HG03571 (cell line): ENCODE measurements at regions not wholly inside any gene's neighbourhood (a gene's known extent, or its start where the extent isn't known, plus 50 kb on each side); places are given as distances from the start of the nearest gene placed in this dataset.
"Not testable (repeated sequence)": the region's sequence is repeated elsewhere in the genome, so short reads cannot be mapped to it uniquely, and the experiment has no call there.

Experiments used
- ATAC-seq: cut with Tn5 transposase; IDR thresholded peaks from one replicate; pipeline ENCODE4 v1.9.1; 2021; ENCODE audit not compliant: unreplicated experiment

GRCh38 chr10:33485276-33485675, 150.8 kb upstream of the NRP1 start:
- no peak for ATAC-seq

GRCh38 chr10:33484787-33485186, 150.3 kb upstream of the NRP1 start:
- ATAC-seq, result no peak

GRCh38 chr10:33483816-33484190, 149.3 kb upstream of the NRP1 start:
- ATAC-seq, result no peak

- no peak for ATAC-seq
Measured at GRCh38 chr10:33483124-33483815, 148.8 kb upstream of the NRP1 start.

- ATAC-seq, result no peak
Measured at GRCh38 chr10:33482486-33482885, 148.0 kb upstream of the NRP1 start.

GRCh38 chr10:33481184-33481583, 146.7 kb upstream of the NRP1 start:
- no peak for ATAC-seq

- ATAC-seq, result not testable (repeated sequence)
Measured at GRCh38 chr10:33480417-33480816, 145.9 kb upstream of the NRP1 start.

- ATAC-seq, result no peak
Measured at GRCh38 chr10:33478675-33479125, 144.2 kb upstream of the NRP1 start.

- ATAC-seq, result no peak
Measured at GRCh38 chr10:33478089-33478674, 143.7 kb upstream of the NRP1 start.

GRCh38 chr10:33477291-33478088, 143.0 kb upstream of the NRP1 start:
- ATAC-seq, result no peak

GRCh38 chr10:33476757-33477273, 142.3 kb upstream of the NRP1 start:
- ATAC-seq, result no peak

- ATAC-seq, result no peak
Measured at GRCh38 chr10:33473688-33474087, 139.2 kb upstream of the NRP1 start.

- ATAC-seq, result not testable (repeated sequence)
Measured at GRCh38 chr10:33468006-33468405, 133.5 kb upstream of the NRP1 start.

- ATAC-seq, result no peak
Measured at GRCh38 chr10:33465747-33466146, 131.3 kb upstream of the NRP1 start.

GRCh38 chr10:33463011-33463410, 128.5 kb upstream of the NRP1 start:
- no peak for ATAC-seq

- no peak for ATAC-seq
Measured at GRCh38 chr10:33461295-33461640, 126.8 kb upstream of the NRP1 start.

- ATAC-seq, result no peak
Measured at GRCh38 chr10:33460505-33461294, 126.2 kb upstream of the NRP1 start.

- ATAC-seq, result no peak
Measured at GRCh38 chr10:33459602-33460001, 125.1 kb upstream of the NRP1 start.

- ATAC-seq, result no peak
Measured at GRCh38 chr10:33455029-33455428, 120.6 kb upstream of the NRP1 start.

GRCh38 chr10:33454554-33454953, 120.1 kb upstream of the NRP1 start:
- no peak for ATAC-seq
